Kidney tubule cell (primary cell): ENCODE measurements at regions not wholly inside any gene's neighbourhood (a gene's known extent, or its start where the extent isn't known, plus 50 kb on each side); places are given as distances from the start of the nearest gene placed in this dataset.

Experiments used
- DNase-seq: peaks from one replicate; pipeline ENCODE4 v3.0.0-alpha.2; 2018; ENCODE audit warnings: low spot score

GRCh38 chr11:113553915-113554314 is 78.7 kb upstream of the DRD2 start:
- no peak for DNase-seq

GRCh38 chr11:113553235-113553634 is 78.0 kb upstream of the DRD2 start:
- DNase-seq: peak; percentile 80

GRCh38 chr11:113552271-113552670 is 77.1 kb upstream of the DRD2 start:
- DNase-seq: no peak

GRCh38 chr11:113551645-113552044 is 76.4 kb upstream of the DRD2 start:
- no peak for DNase-seq

- no peak for DNase-seq
These were observed 74.7 kb upstream of the DRD2 start for GRCh38 chr11:113549611-113550578.

- no peak for DNase-seq
These were observed 73.9 kb upstream of the DRD2 start for GRCh38 chr11:113549061-113549460.

GRCh38 chr11:113547739-113548138 is 72.5 kb upstream of the DRD2 start:
- DNase-seq: no peak

GRCh38 chr11:113546757-113547507 is 71.7 kb upstream of the DRD2 start:
- DNase-seq: peak; percentile 49

GRCh38 chr11:113542420-113542819 is 67.2 kb upstream of the DRD2 start:
- DNase-seq: no peak

GRCh38 chr11:113540416-113541330 is 65.5 kb upstream of the DRD2 start:
- DNase-seq: no peak

GRCh38 chr11:113538451-113539412 is 63.5 kb upstream of the DRD2 start:
- DNase-seq: no peak

GRCh38 chr11:113534625-113535024 is 59.4 kb upstream of the DRD2 start:
- no peak for DNase-seq

- DNase-seq: no peak
These were observed 58.2 kb upstream of the DRD2 start for GRCh38 chr11:113533425-113533698.

- peak; percentile 69 for DNase-seq
These were observed 57.7 kb upstream of the DRD2 start for GRCh38 chr11:113532697-113533424.

GRCh38 chr11:113531575-113532451 is 56.6 kb upstream of the DRD2 start:
- no peak for DNase-seq

- no peak for DNase-seq
These were observed 55.9 kb upstream of the DRD2 start for GRCh38 chr11:113531083-113531482.

- DNase-seq: no peak
These were observed 54.4 kb upstream of the DRD2 start for GRCh38 chr11:113529606-113530005.

- no peak for DNase-seq
These were observed 53.8 kb upstream of the DRD2 start for GRCh38 chr11:113528982-113529381.

- no peak for DNase-seq
These were observed 51.3 kb upstream of the DRD2 start for GRCh38 chr11:113526521-113526920.
